ENCODE measurements at regions not wholly inside any gene's neighbourhood (a gene's known extent, or its start where the extent isn't known, plus 50 kb on each side); places are given as distances from the start of the nearest gene placed in this dataset.

DNA sequence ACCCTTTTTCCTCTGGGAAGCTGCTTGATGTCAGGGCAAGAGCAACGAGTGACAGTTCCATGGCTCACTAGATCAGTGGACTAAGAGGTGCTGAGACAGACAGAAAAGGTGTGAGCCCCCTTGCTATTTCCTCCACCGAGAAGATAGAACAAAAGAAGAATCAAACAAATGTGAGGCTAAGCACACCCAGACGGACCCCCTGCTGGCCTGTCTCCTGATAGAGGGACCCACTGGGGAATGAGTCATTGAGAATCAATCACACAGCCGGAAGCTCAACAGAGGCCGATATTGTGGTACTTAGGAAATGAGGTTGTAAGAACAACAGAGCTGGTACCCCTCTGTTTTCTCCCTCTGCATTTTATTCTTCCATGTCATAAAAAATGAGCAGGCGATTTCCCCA, 89.8 kb upstream of the TEX51 start:
- H3K4me3 ChIP-seq, result no peak overlapping the region
- no peak overlapping the region for H3K27ac ChIP-seq
- TF ChIP-seq, protein P1, sequence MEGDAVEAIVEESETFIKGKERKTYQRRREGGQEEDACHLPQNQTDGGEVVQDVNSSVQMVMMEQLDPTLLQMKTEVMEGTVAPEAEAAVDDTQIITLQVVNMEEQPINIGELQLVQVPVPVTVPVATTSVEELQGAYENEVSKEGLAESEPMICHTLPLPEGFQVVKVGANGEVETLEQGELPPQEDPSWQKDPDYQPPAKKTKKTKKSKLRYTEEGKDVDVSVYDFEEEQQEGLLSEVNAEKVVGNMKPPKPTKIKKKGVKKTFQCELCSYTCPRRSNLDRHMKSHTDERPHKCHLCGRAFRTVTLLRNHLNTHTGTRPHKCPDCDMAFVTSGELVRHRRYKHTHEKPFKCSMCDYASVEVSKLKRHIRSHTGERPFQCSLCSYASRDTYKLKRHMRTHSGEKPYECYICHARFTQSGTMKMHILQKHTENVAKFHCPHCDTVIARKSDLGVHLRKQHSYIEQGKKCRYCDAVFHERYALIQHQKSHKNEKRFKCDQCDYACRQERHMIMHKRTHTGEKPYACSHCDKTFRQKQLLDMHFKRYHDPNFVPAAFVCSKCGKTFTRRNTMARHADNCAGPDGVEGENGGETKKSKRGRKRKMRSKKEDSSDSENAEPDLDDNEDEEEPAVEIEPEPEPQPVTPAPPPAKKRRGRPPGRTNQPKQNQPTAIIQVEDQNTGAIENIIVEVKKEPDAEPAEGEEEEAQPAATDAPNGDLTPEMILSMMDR (IDR thresholded peaks at IDR 0.05), result no peak
- ATAC-seq (no peak), DNase-seq (no peak)
- intact Hi-C loops (cut with DNase I), result no loop called here
- no peaks in the 10 kb centered on the region for H3K27me3 ChIP-seq (ENCODE audit: insufficient read depth in 3 of 3, low read length in 2 of 3)
- no peaks in the 10 kb centered on the region for H3K9me3 ChIP-seq
- no peaks in the 10 kb centered on the region for H3K4me1 ChIP-seq
- H3K36me3 ChIP-seq (ENCODE audit: insufficient read depth in 1 of 2, low read depth in 1 of 2), result no peaks in the 10 kb centered on the region
- 24 to 35% (median 34%) methylated on average over 6 of the region's 6 CpGs for WGBS, 3 donors

DNA sequence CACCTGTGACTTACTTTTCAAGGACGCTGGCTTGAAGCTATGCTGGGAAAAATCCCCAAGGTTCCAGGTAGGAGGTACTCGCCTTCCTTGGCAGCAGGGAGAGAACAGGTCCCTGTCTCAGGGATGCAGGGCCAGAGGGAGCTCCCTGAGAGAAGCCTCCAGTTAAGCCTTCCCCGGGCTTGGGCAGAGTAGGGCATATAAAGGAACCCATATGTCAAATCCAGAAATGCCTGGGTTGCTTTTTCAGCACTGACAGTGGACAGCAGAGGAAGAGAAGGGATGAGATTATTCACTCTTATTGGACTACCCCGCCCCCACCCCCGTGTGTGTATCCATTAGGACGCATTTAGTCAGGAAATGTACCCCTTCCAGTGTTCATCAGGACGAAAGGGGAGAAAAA, 89.3 kb upstream of the TEX51 start:
- no peaks in the 10 kb centered on the region for H3K27me3 ChIP-seq (ENCODE audit: insufficient read depth in 3 of 3, low read length in 2 of 3)
- no peaks in the 10 kb centered on the region for H3K9me3 ChIP-seq
- intact Hi-C loops (cut with DNase I), result no loop called here
- TF ChIP-seq, protein P1 (IDR thresholded peaks at IDR 0.05), result no peak
- H3K27ac ChIP-seq, result no peak overlapping the region
- ATAC-seq (no peak), DNase-seq (no peak)
- H3K36me3 ChIP-seq (ENCODE audit: insufficient read depth in 1 of 2, low read depth in 1 of 2), result no peaks in the 10 kb centered on the region
- 38 to 54% (median 54%) methylated on average over 7 of the region's 7 CpGs for WGBS, 3 donors
- no peak overlapping the region for H3K4me3 ChIP-seq
- no peaks in the 10 kb centered on the region for H3K4me1 ChIP-seq

DNA sequence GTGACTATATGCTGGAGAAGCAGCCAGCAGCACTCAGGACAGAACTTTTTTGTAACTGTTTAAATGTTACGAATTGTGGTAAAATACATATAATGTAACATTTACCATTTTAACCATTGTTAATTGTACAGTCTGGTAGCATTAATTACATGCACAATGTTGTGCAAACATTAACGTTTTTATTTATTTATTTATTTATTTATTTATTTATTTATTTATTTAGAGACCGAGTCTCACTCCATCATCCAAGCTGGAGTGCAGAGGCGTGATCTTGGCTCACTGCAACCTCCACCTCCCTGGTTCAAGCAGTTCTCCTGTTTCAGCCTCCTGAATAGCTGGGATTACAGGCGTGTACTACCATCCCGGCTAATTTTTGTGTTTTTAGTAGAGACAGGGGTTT, 88.7 kb upstream of the TEX51 start:
- DNase-seq (no peak), ATAC-seq (no peak)
- intact Hi-C loops (cut with DNase I), result no loop called here
- H3K9me3 ChIP-seq, result no peaks in the 10 kb centered on the region
- H3K36me3 ChIP-seq (ENCODE audit: insufficient read depth in 1 of 2, low read depth in 1 of 2), result no peaks in the 10 kb centered on the region
- H3K4me3 ChIP-seq, result no peak overlapping the region
- TF ChIP-seq, protein P1 (IDR thresholded peaks at IDR 0.05), result no peak
- WGBS, 3 donors, result 84 to 90% (median 84%) methylated on average over 6 of the region's 6 CpGs
- H3K27ac ChIP-seq, result no peak overlapping the region
- no peaks in the 10 kb centered on the region for H3K27me3 ChIP-seq (ENCODE audit: insufficient read depth in 3 of 3, low read length in 2 of 3)
- no peaks in the 10 kb centered on the region for H3K4me1 ChIP-seq

DNA sequence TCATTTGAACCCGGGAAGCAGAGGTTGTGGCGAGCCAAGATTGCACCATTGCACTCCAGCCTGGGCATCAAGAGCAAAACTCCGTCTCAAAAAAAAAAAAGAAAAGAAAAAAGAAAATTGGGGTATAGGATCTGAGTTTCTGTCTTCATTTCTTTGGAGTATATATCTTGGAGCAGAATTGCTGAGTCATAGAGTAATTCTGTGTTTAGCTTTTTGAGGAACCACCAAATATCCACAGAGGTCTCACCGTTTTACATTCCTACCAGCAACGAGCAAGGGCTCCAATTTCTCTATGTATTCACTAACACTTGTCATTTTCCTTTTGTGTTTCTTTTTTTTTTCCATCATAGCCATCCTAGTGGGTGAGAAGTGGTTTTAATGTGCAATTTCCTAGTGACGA, 87.6 kb upstream of the TEX51 start:
- DNase-seq (no peak), ATAC-seq (no peak)
- Histone ChIP-seq H3K4me3 (no peak overlapping the region), H3K4me1 (no peaks in the 10 kb centered on the region), H3K27me3 (ENCODE audit: insufficient read depth in 3 of 3, low read length in 2 of 3) (no peaks in the 10 kb centered on the region), H3K9me3 (no peaks in the 10 kb centered on the region), H3K27ac (no peak overlapping the region), H3K36me3 (ENCODE audit: insufficient read depth in 1 of 2, low read depth in 1 of 2) (no peaks in the 10 kb centered on the region)
- WGBS, 3 donors, result 68 to 76% (median 69%) methylated on average over 6 of the region's 6 CpGs
- intact Hi-C loops (cut with DNase I), result no loop called here
- TF ChIP-seq, protein P1 (IDR thresholded peaks at IDR 0.05), result no peak

- 87 to 91% (median 90%) methylated on average over 3 of the region's 3 CpGs for WGBS, 3 donors
- H3K36me3 ChIP-seq (ENCODE audit: insufficient read depth in 1 of 2, low read depth in 1 of 2), result no peaks in the 10 kb centered on the region
- no peaks in the 10 kb centered on the region for H3K4me1 ChIP-seq
- intact Hi-C loops (cut with DNase I), result no loop called here
- TF ChIP-seq, protein P1 (IDR thresholded peaks at IDR 0.05), result no peak
- H3K27me3 ChIP-seq (ENCODE audit: insufficient read depth in 3 of 3, low read length in 2 of 3), result no peaks in the 10 kb centered on the region
- DNase-seq (no peak), ATAC-seq (no peak)
- no peaks in the 10 kb centered on the region for H3K9me3 ChIP-seq
- H3K27ac ChIP-seq, result no peak overlapping the region
- H3K4me3 ChIP-seq, result no peak overlapping the region
Measured at GRCh38 chr2:126817172-126817571, 81.5 kb upstream of the TEX51 start.

Measured in psoas muscle (tissue), 7 donors.